ENCODE measurements at regions not wholly inside any gene's neighbourhood (a gene's known extent, or its start where the extent isn't known, plus 50 kb on each side); places are given as distances from the start of the nearest gene placed in this dataset.
"Not testable (repeated sequence)": the region's sequence is repeated elsewhere in the genome, so short reads cannot be mapped to it uniquely, and the experiment has no call there.

- DNase-seq = no peak
Measured at GRCh38 chr3:194955546-194955945, 269.9 kb downstream of the FAM43A start.

DNA sequence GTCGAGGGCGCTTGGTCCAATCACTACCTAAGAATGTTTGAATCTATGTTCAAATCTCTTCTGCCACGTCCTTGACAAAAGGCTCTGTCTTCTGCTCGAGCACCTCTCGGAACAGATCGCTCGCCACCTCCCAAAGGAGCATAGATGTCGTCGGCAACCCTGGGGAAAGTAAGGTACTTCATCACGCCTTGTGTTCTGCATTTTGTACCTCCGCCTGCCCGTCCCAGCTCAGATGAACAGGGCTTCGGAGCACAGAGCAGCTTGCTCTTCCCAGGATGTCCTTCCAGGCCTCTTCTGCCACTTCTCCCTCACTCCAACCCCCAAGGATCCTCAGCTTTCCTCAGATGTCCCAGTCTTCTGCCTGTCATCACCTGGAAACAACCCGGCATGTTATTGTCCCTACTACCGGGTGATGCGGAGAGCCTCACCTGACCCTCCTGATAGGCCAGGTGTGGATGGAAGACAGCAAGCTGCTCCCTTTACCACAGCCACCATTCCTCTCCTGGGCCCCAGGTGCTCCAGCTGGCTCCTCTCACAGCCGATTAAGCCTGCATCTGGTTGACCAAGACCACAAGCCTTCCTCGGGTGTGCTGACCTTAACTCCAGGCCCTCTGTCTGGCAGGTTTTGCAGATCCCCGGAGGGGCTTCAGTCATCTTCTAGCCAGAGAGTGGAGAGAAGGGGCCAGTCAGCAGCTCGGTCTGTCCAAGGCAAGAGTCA, 270.5 kb downstream of the FAM43A start:
- no peak for DNase-seq

GRCh38 chr3:194956697-194957396, 271.2 kb downstream of the FAM43A start:
- no peak for DNase-seq

- DNase-seq = no peak
Measured at GRCh38 chr3:194957743-194958240, 272.1 kb downstream of the FAM43A start.

DNA sequence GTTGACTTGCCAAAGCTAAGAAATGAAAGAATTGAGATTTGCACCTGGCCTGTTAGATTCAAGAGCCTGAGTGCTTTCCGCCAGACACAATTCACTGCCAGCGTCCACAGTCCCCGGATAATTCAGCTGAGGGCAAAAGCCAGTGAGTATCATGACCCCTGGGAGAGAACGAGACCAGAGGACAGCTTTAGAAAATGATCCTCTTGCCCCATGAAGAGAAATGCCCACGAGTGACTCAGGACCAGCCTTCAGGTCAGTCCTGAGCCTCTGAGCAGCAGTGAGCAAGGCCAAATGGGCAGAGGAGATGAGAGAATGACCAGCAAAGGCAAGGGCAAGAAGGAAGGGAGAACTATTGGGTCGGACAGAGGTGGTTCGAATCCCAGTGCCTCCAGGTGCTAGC, 273.5 kb downstream of the FAM43A start:
- no peak for DNase-seq

DNA sequence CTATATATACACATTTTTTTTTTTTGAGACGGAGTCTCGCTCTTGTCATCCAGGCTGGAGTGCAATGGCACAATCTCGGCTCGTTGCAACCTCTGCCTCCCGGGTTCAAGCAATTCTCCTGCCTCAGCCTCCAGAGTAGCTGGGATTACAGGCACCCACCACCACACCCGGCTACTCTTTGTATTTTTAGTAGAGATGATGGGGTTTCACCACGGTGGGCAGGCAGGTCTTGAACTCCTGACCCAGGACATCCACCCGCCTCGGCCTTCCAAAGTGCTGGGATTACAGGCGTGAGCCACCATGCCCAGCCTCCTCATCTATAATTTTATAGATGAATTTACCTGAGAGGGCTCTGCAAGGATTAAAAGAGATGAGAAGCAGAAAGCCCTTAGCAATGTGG, 274.0 kb downstream of the FAM43A start:
- DNase-seq = not testable (repeated sequence)

- DNase-seq = no peak
Measured at GRCh38 chr3:194960446-194961032, 274.9 kb downstream of the FAM43A start.

GRCh38 chr3:194961149-194961548, 275.5 kb downstream of the FAM43A start:
- DNase-seq = no peak

GRCh38 chr3:194961571-194961970, 275.9 kb downstream of the FAM43A start:
- DNase-seq = no peak

GRCh38 chr3:194962056-194962455, 276.4 kb downstream of the FAM43A start:
- no peak for DNase-seq

- DNase-seq = no peak
Measured at GRCh38 chr3:194964809-194965208, 279.1 kb downstream of the FAM43A start.

DNA sequence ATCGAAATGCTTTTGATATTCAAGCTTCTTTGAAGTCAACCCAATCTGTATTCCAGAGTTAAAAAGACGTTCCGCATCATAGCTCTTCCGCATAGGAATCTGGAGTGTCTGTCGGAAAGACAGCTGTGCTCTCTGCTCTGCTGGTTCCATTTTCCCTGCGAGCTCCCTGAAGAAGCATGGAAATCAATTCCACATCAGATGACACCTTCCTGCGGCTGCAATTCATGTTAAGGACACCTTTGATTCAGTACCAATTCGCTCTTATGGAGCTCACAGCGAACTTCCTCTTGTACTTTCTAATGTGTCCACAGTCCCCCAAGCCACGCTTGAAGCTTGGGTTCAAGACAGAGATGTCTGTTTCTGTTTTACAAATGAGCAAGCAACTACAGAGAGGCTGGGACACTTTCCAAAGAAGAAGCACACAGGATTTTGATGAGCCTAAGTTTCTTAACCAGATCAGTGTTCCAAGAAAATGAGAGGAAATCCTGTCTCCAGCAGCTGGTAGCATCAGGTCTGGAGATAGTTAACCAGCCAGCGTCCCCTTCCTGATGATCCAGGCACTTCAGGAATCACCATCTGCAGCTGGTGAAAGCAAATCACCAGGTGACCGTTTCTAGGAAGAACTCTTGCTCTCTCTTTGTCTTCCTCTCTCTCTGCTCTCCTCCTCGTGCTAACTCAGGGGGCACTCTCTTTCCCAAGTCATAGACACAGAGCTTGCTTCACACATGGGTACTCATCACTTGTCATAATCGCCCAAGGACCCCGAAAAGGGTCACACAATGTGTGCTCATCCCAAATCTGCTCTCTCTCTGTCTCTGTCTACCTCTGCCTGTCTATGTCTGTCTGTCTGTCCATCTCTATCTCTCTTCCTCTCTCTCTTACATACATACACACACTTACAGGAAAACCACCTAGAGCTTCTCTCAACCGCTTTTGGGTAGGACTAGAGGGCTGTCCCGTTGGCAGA, 281.8 kb downstream of the FAM43A start:
- no peak for DNase-seq

DNA sequence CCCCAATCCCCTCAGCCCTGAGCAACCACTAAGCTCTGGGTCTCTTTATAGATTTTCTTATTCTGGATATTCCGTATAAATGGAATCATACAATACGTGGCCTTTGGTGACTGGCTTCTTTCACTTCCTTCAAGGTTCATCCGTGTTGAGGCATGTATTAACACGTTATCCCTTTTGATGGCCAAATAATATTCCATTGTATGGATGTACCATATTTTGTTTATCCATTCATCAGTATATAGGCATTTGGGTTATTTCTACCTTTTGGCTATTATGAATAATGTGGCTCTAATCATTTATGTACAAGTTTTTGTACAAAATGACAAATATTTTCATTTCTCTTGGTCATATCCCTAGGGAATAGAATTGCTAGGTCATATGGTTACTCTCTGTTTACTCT, 284.4 kb downstream of the FAM43A start:
- DNase-seq = no peak

GRCh38 chr3:194971009-194971408, 285.3 kb downstream of the FAM43A start:
- no peak for DNase-seq

- no peak for DNase-seq
Measured at GRCh38 chr3:194971965-194972364, 286.3 kb downstream of the FAM43A start.

DNA sequence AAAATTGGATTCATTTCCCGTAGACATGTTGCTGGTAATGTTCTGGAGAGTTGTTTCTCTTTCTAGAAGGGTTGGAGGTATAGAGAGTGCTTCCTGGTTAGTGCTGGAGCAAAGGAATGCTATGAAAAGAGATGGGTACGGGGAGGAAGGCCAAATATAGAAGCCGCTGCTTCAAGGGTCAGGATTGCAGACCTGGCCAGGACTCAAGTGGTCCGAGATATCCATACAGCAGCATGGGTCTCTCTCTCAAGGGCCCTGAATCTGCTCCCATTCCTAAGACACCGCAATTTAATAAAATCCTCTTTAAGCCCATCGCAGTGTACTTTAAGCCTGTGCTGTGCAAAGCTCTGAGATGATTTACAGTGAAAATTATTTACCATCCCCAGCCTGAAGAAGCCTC, 287.0 kb downstream of the FAM43A start:
- no peak for DNase-seq

- no peak for DNase-seq
Measured at GRCh38 chr3:194973366-194974000, 287.8 kb downstream of the FAM43A start.

- DNase-seq = no peak
Measured at GRCh38 chr3:194974468-194975135, 288.9 kb downstream of the FAM43A start.

- DNase-seq = no peak
Measured at GRCh38 chr3:194976049-194976451, 290.4 kb downstream of the FAM43A start.

DNA sequence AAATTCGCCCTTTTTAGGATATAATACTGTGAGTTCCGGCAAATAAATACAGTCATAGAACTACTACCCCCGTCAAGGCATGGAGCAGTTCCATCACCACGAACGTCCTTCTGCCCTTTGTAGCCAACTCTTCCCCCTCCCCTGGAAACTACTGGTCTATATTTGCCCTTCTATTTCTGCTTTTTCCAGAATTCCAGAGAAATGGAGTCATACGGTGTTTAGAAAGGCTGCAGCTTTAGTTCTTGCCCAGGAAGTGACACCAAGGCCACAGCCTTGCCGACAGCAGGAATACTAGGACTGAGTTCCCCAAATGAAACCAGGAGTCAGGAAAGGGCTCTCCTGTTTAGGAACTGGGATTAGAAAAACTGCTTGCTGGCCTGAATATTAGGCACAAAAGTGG, 291.2 kb downstream of the FAM43A start:
- DNase-seq = no peak

DNA sequence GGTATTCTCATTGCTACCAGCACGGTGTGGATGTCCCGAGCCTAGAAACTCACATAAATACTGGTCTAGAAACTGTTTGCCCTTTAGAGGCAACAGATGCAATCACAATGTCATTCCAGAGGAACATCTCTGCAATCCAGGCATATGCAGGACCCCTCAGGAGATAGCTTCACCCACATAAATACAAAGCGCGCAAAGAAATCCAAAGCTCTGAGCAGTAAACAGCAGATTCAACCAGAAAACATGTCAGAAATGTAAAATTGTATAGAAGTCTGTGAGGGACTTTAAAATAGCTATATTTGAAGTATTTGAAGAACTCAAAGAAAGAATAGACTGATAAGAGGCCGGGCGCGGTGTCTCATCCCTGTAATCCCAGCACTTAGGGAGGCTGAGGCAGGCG, 291.7 kb downstream of the FAM43A start:
- DNase-seq = no peak

- no peak for DNase-seq
Measured at GRCh38 chr3:194979173-194979572, 291.8 kb downstream of the XXYLT1 start.

Data from SHP77 treated with DMSO at 0.1 percent for 48 hours (cell line).